ENCODE measurements at regions not wholly inside any gene's neighbourhood (a gene's known extent, or its start where the extent isn't known, plus 50 kb on each side); places are given as distances from the start of the nearest gene placed in this dataset.
"Not testable (repeated sequence)": the region's sequence is repeated elsewhere in the genome, so short reads cannot be mapped to it uniquely, and the experiment has no call there.

DNA sequence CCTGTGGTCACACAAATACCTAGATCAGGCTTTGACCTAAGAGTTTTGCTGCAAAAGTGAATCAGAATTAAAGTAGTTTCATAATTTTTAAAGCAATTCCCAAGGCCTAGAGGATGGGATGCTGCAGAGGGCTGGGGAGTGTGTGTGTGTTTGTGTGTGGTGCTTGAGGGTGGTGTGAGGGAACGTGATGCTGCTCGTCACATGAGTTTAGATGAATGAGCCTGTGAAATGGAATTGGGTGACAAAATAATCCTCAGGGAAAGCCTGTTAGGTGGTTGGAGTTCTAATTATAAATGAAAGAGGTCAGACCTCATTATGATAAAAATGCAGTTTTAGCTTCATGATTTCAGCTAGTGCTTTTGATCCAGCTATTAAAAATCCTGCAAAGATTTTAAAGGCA lies 87.5 kb upstream of the TMEM170B start:
- no peak for DNase-seq

DNA sequence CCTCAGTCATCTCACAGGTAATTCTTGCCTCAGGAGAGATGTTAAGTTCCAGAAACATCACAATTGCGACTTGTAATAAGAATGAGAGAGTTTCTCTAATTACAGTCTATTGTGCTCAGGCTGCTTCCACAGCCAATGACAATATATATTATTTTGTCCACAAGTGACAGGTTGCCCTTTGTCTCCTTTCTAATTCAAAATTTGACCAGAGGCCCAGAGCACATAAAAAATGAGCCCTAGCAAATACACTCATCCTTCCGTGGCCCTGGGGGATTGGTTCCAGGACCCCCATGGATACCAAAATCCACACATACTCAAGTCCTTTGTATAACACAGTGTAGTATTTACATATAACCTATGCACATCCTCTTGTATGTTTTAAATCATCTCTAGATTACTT lies 88.1 kb upstream of the TMEM170B start:
- DNase-seq: no peak

DNA sequence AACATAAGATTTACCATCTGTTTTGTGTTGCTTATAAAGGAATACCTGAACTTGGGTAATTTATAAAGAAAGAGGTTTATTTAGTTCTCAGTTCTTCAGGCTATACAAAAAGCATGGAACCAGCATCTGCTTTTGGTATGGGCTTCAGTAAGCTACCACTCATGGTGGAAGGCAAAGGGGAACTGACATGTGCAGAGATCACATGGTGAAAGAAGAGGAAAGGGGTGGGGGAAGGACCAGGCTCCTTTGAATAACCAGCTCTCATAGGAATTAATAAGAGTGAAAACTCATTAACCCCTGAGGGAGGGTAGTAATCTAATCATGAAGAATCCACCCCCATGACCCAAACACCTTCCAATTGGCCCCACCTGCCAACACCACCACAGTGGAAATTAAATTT lies 89.5 kb upstream of the TMEM170B start:
- no peak for DNase-seq

DNA sequence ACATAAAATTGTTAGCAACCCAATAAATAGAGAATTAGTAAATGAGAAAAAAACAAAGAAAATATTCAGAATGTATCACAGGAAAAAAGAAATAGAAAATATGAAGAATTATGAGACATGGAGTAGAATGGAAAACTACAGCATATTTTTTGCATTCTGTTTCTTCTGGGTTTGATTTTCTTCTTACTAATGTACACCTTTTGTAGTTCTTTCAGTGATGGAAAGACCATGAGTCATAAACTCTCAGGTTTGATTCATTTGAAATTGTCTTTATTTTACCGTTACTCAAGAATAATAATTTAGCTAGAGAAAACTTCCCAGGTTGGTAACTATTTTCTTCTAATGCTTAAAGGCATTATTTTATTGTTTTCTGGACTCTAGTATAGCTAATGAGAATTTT lies 90.3 kb upstream of the TMEM170B start:
- no peak for DNase-seq

DNA sequence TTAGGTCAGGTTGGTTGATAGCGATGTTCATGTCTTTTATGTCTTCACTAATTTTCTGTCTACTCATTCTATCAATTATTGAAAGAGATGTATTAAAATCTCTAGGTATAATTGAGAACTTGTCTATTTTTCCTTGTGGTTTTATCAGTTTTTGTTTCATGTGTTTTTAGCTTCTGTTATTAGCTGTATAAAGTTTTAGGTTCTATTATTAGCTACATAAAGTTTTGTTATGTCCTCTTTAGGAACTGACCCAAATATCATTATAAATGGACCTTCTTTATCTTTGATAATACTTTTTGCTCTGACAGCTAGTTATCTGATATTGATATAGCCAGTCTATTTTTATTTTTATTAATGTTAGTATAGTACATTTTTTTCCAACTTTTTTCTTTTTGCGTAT lies 92.4 kb upstream of the TMEM170B start:
- no peak for DNase-seq

DNA sequence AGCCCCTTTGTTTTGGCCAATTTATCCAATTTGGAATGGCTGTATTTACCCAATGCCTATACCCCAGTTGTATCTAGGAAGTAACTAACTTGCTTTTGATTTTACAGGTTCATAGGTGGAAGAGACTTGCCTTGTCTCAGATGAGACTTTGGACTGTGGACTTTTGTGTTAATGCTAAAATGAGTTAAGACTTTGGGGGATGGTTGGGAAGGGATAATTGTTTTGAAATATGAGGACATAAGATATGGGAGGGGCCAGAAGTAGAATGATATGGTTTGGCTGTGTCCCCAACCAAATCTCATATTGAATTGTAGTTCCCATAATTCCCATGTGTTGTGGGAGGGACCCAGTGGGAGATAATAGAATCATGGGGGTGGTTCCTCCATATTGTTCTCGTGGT lies 94.4 kb upstream of the TMEM170B start:
- not testable (repeated sequence) for DNase-seq

DNA sequence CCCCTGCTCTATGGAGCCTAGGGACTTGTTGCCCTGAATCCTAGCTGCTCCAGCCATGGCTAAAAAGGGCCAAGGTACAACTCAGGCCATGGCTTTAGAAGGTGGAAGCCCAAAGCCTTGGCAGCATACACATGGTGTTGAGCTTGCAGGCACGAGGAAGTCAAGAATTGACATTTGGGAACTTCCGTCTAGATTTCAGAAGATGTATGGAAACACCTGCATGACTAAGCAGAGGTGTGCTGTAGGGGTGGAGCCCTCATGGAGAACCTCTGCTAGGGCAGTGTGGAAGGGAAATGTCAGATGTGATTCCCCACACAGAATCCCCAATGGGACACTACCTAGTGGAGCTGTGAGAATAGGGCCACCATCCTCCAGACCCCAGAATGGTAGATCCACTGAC lies 95.1 kb upstream of the TMEM170B start:
- no peak for DNase-seq

DNA sequence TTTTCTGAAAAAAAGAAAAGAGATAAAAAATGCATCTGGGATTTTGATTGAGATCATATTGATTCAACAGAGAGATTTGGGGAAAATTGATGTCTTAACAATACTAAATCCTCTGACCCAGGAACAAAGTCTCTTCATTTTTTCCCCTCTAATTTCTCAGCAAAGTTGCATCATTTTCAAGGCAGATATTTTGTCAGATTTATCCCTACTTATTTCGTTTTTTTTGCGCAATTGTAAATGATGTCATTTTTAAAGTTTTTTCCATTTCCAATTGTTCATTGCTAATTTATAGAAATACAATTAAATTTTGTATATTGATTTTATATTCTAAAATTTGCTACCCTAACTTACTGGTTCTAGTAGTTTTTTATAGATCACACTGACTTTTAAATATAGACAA lies 97.7 kb upstream of the TMEM170B start:
- no peak for DNase-seq

DNA sequence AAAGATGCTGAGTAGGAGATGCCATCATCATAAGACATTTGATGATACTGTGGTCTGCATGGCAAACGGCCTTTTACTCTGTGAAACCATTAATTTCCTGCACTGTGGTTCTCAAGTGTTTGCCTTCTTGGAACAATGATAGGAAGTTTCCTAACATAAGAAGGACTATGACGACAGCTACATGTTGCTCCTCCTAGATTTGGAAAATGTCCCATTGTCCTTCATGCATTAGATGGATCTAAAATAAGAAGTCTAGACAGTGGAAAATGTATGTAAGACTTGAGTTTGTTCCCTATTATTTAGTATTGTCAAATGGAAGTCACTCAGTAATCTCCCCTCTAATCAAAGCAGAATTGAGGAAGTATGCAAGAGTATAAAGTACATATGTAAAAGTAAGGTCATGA lies 98.5 kb upstream of the TMEM170B start:
- no peak for DNase-seq

DNA sequence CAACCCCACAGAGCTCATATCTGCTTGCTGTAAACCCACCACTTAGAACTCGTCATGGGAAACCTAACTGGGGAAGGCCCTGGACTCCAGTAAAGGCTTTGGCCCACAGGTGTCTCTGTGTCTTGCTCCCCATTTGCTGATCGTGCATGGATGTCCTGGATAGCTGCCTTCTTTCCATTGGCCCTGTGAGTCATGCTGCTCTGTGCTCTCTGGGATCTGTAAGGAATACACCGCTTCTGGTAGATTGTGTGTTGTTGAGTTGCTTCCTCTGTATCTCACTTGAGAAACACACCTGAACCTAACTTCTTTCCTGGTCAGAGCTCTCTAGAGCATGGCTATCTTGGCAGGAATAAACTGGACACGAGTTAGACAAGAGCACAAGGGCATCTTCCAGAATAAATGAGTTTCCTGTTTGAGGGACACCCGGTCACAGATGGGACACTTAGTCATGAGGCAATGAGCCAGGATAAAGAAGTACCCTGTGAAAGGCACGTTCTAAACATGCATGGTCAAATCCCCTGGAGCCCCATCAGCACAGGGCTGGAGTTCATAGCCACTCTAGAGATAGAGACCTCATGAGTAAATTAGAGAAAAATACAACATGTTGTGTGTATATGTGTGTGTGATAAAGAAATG lies 99.6 kb upstream of the TMEM170B start:
- no peak for DNase-seq

DNA sequence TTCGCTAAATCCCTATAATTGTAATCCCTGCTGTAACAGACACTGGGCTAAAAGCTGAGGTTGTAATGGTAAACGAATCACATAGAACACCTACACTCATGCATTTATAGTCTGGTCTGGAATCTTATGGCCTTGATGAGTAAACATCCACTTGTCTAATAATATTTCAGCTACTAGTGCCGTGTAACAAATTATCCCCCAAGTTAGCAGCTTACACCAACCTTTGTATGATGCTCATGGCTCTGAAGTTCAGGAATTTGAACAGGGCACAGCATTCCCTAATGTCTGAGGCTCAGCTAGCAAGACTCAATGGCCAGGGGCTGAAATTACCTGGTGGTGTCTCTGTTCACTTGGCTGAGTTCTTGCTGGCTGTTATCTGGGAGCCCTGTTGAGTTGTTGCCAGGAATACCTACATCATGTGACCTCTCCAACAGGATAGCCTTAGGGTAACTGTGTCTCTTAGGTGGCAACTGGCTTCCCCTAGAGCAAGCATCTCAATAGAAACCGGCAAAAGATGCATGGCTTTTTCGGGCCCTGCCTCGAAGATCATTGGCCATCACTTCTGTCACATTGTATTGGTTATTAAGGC lies 100.9 kb upstream of the TMEM170B start:
- no peak for DNase-seq

DNA sequence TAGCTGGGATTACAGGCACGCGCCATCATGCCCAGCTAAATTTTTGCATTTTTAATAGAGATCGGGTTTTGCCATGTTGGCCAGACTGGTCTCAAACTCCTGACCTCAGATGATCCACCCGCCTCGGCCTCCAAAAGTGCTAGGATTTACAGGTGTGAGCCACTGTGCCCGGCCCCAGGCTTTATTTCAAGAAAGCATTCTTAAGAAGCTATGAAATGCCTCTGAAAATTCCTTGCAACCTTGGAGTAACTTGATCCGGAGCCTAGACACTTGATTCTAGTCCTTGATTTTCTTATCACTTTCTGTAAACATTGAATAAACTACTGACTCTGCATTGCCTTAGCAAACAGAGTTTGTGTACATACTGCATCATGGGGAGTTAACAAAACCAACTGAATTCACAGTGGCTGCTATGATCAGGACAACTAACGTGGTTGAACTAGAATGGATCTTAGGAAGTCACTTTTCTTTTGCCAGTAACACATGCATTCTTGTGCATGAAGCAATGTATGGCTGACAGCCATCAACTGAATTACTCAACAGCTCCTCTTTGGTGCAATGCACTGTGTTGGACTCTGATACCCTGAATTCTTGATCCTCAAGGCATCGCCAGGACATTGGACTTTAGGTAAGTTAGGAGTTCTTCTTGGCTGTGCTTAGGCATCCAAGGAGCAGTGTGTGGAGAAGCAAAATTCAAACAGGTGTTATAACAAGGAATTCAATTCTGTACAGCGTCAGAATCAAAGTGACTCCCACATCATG lies 102.8 kb upstream of the TMEM170B start:
- no peak for DNase-seq

DNA sequence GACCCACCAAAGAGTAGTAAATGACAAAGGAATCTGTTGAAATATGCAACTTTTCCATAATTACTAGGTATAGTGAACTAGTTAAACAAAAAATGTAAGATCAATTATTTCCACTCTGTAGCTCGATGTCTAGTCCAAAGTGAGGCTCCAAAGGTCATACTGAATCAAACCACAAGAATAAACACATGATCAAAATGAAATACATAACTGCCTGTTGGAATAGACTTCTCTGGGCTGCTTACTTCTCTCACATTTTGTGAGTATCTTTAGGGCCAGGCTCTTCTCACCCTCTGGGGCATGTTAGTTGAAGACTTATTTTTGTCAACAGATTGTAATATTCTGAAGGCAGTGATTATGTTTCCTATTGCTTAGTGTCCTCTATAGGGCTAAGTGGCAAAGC lies 103.7 kb upstream of the TMEM170B start:
- DNase-seq: no peak

DNA sequence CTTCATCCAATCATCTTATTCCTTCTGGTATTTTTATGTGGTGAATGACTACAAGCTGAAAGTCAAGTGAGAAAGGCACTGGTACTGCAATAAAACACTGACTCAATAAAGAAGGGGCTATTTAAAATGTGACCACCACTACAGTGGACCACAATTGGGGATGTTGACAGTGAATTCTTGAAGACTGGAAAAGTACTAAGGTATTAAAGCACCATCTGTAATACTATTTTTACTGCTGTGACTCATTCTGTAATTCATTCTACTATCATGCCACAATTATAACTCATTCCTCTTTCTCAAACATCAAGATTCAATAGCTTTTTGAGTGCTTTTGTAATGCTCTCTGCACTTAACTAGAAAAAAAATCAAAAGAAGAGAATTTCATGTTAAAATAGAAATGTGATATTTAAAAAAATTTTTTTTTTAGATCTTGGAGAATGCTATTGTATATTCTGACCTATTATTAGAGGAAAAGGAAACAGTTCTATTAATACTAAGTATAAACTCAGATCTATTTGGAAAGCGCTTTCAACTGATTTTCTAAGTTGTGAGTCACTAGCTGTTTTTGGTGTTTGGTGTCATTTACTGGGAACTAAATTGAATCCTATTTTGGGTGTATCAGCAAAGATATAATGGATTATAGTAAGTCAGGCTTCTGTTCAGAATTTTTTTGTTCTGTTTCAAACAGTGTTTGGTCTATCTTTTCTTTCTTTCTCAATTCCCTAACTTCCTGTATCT lies 104.7 kb upstream of the TMEM170B start:
- DNase-seq: no peak

DNA sequence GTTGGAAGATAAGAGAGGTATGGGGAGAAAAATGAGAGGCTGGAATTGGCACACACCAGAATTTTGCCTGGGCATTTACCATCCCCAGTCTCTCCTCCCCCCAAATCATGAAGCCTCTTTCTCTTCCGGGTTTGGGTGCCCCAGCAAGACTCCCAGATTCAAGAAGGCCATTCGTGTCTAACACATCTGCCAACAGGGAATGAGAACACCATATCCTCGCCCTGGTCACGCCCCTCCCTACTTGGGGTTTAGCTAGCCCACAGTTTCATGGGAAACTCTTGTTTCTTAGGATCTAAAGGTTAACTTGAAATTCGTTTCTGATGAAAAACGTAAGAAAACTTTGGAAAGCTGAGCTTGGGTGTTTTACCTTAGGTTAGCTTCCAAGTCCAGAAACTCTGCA lies 105.5 kb upstream of the TMEM170B start:
- no peak for DNase-seq

DNA sequence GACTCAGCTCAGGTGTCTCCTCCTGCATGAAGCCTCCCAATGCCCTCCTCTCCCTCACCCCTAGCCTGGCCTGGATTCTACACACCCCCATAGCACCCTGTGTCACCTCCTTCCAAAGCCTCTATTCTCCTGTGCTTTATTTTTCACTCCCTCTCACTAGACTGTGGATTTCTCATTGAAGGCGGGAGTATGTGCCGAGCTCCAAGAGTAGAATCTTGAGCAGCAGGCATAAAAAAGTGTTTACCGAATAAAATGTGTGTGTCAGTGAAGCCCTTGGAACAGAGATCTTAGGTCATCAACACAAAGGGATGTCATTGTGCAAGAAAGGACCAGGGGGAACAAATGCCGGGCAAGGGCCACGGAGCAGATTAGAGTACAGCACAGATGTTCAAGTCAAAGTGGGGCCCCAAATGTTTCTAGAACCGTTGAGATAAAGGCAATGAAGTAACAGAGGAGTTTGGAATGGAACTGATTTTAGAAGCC lies 106.1 kb upstream of the TMEM170B start:
- no peak for DNase-seq

DNA sequence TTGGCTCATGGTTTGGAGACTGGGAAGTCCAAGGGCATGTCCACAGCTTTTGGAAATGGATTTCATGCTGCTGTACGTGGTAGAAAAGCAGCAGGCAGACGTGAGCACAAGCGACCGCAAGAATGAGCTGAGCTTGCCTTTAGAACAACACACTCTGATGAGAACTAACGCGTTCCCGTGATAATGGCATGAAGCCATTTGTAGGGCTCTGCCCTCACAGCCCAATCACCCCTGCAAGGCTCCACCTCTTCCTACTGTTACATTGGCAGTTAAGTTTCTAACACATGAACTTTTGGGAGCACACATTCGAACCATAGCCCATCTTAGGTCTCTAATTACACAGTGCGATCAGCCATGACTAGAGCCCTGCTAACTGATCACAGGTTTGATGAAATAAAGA lies 107.5 kb upstream of the TMEM170B start:
- no peak for DNase-seq

DNA sequence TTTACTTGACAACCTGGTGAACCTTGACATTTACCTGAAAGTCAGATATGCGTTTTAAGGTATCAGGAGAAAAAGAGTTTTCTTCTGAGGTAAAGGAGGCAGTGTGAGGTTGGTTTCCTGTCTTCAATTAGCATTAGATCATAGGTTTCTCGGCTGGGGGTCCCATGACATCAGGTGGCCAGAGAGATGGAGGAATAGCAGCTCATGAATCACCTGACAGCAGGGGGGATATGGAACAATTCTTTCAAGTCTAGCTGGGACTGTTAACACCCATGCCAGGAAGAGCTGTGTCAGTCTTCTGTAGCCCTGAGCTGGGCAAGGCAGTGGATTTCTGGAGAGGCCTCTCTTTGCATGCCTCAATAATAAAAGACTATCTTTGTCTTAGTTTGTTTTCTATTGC lies 108.0 kb upstream of the TMEM170B start:
- no peak for DNase-seq

DNA sequence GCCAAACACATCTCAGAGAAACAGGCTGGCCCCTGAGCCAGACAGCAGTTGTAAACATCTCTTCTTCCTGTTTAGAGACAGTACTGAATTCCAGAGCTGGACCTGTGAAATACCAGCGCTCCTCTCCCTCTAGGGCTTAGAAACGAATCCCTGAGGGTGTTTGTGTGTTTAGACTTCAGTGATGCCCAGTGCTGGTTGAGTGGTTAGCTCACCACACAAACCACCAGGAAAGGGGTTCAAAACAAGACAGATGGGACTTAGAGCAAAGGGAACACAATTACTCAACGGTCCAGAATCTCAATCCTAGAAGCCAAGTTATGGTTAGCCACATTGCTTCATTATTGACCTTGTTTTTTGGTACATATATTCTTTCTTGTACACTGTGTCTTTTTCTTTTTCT lies 108.7 kb upstream of the TMEM170B start:
- no peak for DNase-seq

DNA sequence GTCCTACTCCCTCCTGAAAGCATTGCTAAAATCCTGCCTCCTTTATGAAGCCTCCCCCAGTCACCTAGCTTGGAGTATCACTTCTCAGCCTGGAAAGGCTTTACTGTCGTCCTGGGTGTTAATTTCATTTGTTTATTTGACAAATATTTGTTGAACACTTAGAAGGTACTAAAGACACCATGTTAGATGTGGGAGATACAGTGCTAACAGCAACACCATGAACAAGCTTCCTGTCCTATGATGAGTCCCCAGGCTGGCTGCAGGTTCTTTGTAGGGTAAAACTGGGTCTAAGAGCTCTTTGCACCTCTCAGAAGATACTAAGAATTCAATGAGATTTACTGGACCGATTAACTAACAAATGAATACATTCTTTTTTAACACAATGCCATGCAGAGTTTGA lies 109.2 kb upstream of the TMEM170B start:
- no peak for DNase-seq

DNA sequence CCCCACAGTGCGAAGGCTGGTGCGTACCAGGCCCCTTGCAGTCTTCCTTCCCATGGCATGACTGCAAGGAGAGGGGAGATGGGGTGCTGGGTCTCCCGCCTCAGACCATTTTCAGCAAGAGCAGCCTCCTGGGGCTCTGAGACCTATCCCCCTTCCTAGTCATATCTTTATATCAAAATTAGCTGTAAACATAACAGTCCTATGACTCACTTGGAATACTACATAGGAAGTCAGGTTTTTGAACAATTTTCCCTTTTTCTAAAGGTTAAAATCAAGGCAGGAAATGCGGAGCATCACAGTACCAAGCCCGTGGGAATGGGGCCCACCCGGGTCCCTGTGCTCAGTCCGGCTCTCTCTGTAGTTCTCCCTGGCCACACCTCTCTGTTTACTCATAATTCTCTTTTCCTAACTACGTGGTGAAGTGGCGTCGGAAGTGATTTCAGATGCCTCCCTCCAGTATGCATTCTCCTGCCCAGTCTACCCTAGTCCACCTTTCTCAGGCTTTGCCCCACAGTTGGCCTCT lies 109.8 kb upstream of the TMEM170B start:
- no peak for DNase-seq

DNA sequence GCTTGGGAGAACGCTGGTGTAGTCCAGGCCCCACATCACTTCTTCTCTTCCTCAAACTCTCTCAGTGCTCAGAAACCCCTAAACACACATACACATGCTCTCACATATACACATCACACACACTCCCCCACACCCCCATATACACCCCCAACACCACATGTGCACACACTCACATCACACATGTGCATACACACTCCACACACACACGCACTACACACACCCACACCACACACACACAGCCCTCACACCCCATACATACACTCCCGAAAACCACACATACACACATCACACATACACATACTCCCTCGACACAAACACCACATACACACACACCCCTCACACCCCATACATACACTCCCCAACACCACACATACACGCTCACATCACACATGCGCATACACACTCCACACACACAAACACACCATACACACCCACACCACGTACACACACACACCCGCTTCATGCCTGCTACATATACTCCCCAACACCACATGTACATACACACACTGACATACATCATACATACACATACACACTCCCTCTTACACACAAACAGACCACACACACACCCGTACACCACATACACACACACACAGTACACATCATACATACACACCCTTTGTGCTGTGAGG lies 110.3 kb upstream of the TMEM170B start:
- DNase-seq: no peak

DNA sequence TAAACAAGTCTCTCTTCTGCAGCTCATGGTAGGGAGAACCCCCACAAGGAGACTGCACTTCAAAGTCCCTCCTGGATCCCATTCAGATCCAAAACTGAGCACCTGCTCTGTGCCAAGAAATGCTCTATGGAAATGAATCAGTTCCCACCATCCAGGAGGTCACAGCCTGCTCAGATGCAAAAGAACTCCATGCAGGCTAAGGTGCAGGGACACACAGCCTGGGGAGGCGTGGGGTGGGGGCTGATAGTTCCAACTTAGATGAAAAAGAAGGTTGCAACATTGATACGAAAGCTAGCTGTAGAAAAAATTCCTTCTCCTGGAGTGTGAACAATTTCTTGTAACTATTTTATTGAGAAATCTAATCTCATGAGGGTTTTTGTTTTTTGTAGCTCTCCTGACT lies 111.0 kb upstream of the TMEM170B start:
- no peak for DNase-seq
